ENCODE measurements at regions not wholly inside any gene's neighbourhood (a gene's known extent, or its start where the extent isn't known, plus 50 kb on each side); places are given as distances from the start of the nearest gene placed in this dataset.
"Not testable (repeated sequence)": the region's sequence is repeated elsewhere in the genome, so short reads cannot be mapped to it uniquely, and the experiment has no call there.

DNA sequence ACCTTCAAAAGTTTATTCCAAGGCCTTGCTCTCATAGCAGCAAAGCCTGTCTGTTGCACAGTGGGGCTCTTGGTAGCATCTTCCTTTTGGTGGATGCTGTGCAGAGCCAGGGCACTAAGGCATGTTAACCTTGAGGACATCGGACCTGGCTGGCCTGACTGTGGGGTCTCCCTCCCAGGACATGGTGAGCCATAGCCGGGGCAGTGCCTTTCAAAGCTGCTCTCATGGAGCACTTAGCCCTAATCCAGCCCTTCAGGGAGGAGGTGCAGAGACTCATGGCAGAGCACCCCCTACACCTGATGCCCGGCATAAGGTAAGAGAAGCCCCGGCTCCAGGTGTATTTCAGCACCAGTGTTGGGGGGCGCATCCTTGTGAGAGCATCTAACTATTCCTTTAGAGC is 941.4 kb upstream of the ZNF722 start:
- H3K27me3 Mint-ChIP-seq (ENCODE audit: low read depth in 3 of 3): peaks cover 0 to 2% (median 1%) of the 10 kb centered on the region in 3 donors
- no peak overlapping the region for H2AFZ ChIP-seq (ENCODE audit: insufficient read depth, low read depth, low read length, poor library complexity, severe bottlenecking)
- no peak for DNase-seq
- no peak overlapping the region for H3K9ac ChIP-seq (ENCODE audit: insufficient read depth, low read length, poor library complexity, severe bottlenecking)
- H3K4me3 Mint-ChIP-seq: no peak overlapping the region
- H3K36me3 ChIP-seq (replicated peaks in 1 of 2; ENCODE audit: control insufficient read depth in 1 of 2, insufficient read depth in 2 of 2, low read length in 2 of 2): no peaks in the 10 kb centered on the region
- no peaks in the 10 kb centered on the region for H4K20me1 ChIP-seq (ENCODE audit: insufficient read depth, low read length)
- peaks cover 68 to 77% of the 10 kb centered on the region in 2 donors for H3K9me3 ChIP-seq (replicated peaks in 1 of 2; ENCODE audit: control insufficient read depth in 1 of 2, insufficient read depth in 1 of 2, low read length in 2 of 2)
- no peaks in the 10 kb centered on the region for H3K4me1 Mint-ChIP-seq
- H3K79me2 ChIP-seq (ENCODE audit: insufficient read depth, low read length): no peaks in the 10 kb centered on the region
- H3K4me1 ChIP-seq (ENCODE audit: control insufficient read depth in 1 of 2, insufficient read depth in 2 of 2, low read length in 2 of 2): no peaks in the 10 kb centered on the region
- no peak overlapping the region for H3K27ac Mint-ChIP-seq
- intact Hi-C loops (cut with micrococcal nuclease): loop anchor here in 1 of 2 donors (10.0 kb wide), 1 partner anchor 48 kb away; no protein-coding TSS in a partner anchor
- no peak overlapping the region for H3K4me3 ChIP-seq (replicated peaks in 1 of 3; ENCODE audit: low read depth in 2 of 3, low read length in 3 of 3)
- H3K36me3 Mint-ChIP-seq: no peaks in the 10 kb centered on the region
- H3K4me2 ChIP-seq (replicated peaks; ENCODE audit: extremely low read depth, low read length, poor library complexity, severe bottlenecking): no peak overlapping the region
- no peaks in the 10 kb centered on the region for H3K27me3 ChIP-seq (ENCODE audit: control insufficient read depth in 2 of 2, insufficient read depth in 2 of 2, low read length in 2 of 2)
- peaks cover 20 to 75% (median 63%) of the 10 kb centered on the region in 7 donors for H3K9me3 Mint-ChIP-seq
- WGBS (ENCODE audit: insufficient coverage): 88% methylated on average over 2 of the region's 5 CpGs
- H3K27ac ChIP-seq (ENCODE audit: low read depth in 1 of 2, low read length in 2 of 2): no peak overlapping the region
- TF ChIP-seq, protein P1, sequence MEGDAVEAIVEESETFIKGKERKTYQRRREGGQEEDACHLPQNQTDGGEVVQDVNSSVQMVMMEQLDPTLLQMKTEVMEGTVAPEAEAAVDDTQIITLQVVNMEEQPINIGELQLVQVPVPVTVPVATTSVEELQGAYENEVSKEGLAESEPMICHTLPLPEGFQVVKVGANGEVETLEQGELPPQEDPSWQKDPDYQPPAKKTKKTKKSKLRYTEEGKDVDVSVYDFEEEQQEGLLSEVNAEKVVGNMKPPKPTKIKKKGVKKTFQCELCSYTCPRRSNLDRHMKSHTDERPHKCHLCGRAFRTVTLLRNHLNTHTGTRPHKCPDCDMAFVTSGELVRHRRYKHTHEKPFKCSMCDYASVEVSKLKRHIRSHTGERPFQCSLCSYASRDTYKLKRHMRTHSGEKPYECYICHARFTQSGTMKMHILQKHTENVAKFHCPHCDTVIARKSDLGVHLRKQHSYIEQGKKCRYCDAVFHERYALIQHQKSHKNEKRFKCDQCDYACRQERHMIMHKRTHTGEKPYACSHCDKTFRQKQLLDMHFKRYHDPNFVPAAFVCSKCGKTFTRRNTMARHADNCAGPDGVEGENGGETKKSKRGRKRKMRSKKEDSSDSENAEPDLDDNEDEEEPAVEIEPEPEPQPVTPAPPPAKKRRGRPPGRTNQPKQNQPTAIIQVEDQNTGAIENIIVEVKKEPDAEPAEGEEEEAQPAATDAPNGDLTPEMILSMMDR (IDR thresholded peaks at IDR 0.05): no peak

DNA sequence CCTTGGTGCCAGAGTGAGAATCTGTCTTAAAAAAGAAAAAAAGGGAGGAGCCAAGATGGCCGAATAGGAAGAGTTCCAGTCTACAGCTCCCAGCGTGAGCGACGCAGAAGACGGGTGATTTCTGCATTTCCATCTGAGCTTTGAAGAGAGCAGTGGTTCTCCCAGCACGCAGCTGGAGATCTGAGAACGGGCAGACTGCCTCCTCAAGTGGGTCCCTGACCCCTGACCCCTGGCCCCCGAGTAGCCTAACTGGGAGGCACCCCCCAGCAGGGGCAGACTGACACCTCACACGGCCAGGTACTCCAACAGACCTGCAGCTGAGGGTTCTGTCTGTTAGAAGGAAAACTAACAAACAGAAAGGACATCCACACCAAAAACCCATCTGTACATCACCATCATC is 937.9 kb upstream of the ZNF722 start:
- H3K4me3 ChIP-seq (replicated peaks in 1 of 3; ENCODE audit: low read depth in 2 of 3, low read length in 3 of 3); H3K9ac ChIP-seq (ENCODE audit: insufficient read depth, low read length, poor library complexity, severe bottlenecking); H4K20me1 ChIP-seq (ENCODE audit: insufficient read depth, low read length); H3K27me3 Mint-ChIP-seq (ENCODE audit: low read depth in 3 of 3); H3K4me3 Mint-ChIP-seq; H3K27ac Mint-ChIP-seq; H3K27ac ChIP-seq (ENCODE audit: low read depth in 1 of 2, low read length in 2 of 2); H3K79me2 ChIP-seq (ENCODE audit: insufficient read depth, low read length); H3K27me3 ChIP-seq (ENCODE audit: control insufficient read depth in 2 of 2, insufficient read depth in 2 of 2, low read length in 2 of 2); DNase-seq; H3K36me3 ChIP-seq (replicated peaks in 1 of 2; ENCODE audit: control insufficient read depth in 1 of 2, insufficient read depth in 2 of 2, low read length in 2 of 2); H3K4me1 ChIP-seq (ENCODE audit: control insufficient read depth in 1 of 2, insufficient read depth in 2 of 2, low read length in 2 of 2); H3K4me1 Mint-ChIP-seq; intact Hi-C loops (cut with micrococcal nuclease); H3K4me2 ChIP-seq (replicated peaks; ENCODE audit: extremely low read depth, low read length, poor library complexity, severe bottlenecking); H3K36me3 Mint-ChIP-seq; H2AFZ ChIP-seq (ENCODE audit: insufficient read depth, low read depth, low read length, poor library complexity, severe bottlenecking): not testable (repeated sequence)
- H3K9me3 ChIP-seq (replicated peaks in 1 of 2; ENCODE audit: control insufficient read depth in 1 of 2, insufficient read depth in 1 of 2, low read length in 2 of 2): peaks cover 46 to 47% of the 10 kb centered on the region in 2 donors
- H3K9me3 Mint-ChIP-seq: peaks cover 9 to 49% (median 37%) of the 10 kb centered on the region in 7 donors
- 100% methylated on average over 1 of the region's 9 CpGs for WGBS (ENCODE audit: insufficient coverage)
